HG03342 (cell line): ENCODE measurements at regions not wholly inside any gene's neighbourhood (a gene's known extent, or its start where the extent isn't known, plus 50 kb on each side); places are given as distances from the start of the nearest gene placed in this dataset.

Source experiments
- ATAC-seq: cut with Tn5 transposase; IDR thresholded peaks from one replicate; pipeline ENCODE4 v1.9.1; 2021; ENCODE audit warnings: mild to moderate bottlenecking, moderate library complexity; ENCODE audit not compliant: unreplicated experiment

GRCh38 chr20:24761220-24762065 is 187.6 kb upstream of the CST7 start:
- no peak for ATAC-seq

GRCh38 chr20:24762371-24762770 is 186.7 kb upstream of the CST7 start:
- no peak for ATAC-seq

GRCh38 chr20:24762791-24763350 is 186.2 kb upstream of the CST7 start:
- ATAC-seq = no peak

GRCh38 chr20:24763386-24764026 is 185.6 kb upstream of the CST7 start:
- ATAC-seq = no peak

- ATAC-seq = no peak
Measured at GRCh38 chr20:24764027-24764793, 184.9 kb upstream of the CST7 start.

GRCh38 chr20:24764794-24765202 is 184.3 kb upstream of the CST7 start:
- ATAC-seq = no peak

- no peak for ATAC-seq
Measured at GRCh38 chr20:24765316-24766142, 183.5 kb upstream of the CST7 start.

- no peak for ATAC-seq
Measured at GRCh38 chr20:24766143-24766527, 182.9 kb upstream of the CST7 start.

- ATAC-seq = no peak
Measured at GRCh38 chr20:24766826-24767622, 182.0 kb upstream of the CST7 start.

- ATAC-seq = no peak
Measured at GRCh38 chr20:24767623-24768100, 181.4 kb upstream of the CST7 start.

GRCh38 chr20:24768201-24768636 is 180.8 kb upstream of the CST7 start:
- no peak for ATAC-seq

- no peak for ATAC-seq
Measured at GRCh38 chr20:24768713-24769601, 180.1 kb upstream of the CST7 start.

GRCh38 chr20:24769878-24770627 is 179.0 kb upstream of the CST7 start:
- no peak for ATAC-seq

- ATAC-seq = no peak
Measured at GRCh38 chr20:24770628-24771541, 178.2 kb upstream of the CST7 start.

GRCh38 chr20:24771542-24772061 is 177.5 kb upstream of the CST7 start:
- ATAC-seq = no peak

GRCh38 chr20:24772667-24773066 is 176.4 kb upstream of the CST7 start:
- ATAC-seq = no peak
